ENCODE measurements at regions not wholly inside any gene's neighbourhood (a gene's known extent, or its start where the extent isn't known, plus 50 kb on each side); places are given as distances from the start of the nearest gene placed in this dataset.

GRCh38 chr12:94047781-94048567 lies 100.4 kb upstream of the PLXNC1 start:
- TF ChIP-seq CTCF (IDR thresholded peaks at IDR 0.05) (no peak), POLR2A (IDR thresholded peaks at IDR 0.05) (no peak)

Measured in uterus (tissue), 2 donors.